ENCODE measurements at regions not wholly inside any gene's neighbourhood (a gene's known extent, or its start where the extent isn't known, plus 50 kb on each side); places are given as distances from the start of the nearest gene placed in this dataset.

- DNase-seq (ENCODE audit: low spot score), result no peak
These were observed 60.3 kb upstream of the GREM2 start for GRCh38 chr1:240672132-240672811.

- DNase-seq (ENCODE audit: low spot score), result no peak
These were observed 55.4 kb upstream of the GREM2 start for GRCh38 chr1:240667351-240667750.

DNA sequence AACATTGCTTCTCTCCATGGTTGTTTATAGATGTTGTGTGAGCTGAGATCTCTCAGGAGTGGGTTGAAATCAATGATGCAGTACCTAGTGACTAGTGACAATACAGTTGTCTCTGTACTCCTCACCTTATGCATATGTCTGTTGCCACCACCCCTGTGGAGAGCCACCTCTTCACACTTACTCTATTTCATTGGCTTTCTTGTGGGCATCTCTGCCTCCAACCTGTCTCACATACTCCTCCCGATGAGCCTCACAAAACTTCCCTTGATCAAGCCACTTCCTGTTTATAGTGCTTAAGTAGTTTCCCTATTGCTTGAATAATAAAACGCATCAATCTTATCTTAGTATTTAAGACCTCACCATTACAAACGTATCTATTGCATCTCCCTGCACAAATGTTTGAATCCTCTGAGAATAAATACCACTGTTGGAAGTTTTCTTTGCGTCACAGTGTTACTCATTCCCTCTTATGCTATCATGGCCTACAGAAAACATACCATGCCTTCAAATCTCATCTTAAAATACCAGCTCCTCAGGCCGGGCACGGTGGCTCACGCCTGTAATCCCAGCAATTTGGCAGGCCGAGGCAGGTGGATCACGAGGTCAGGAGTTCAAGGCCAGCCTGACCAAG lies 54.7 kb upstream of the GREM2 start:
- no peak for DNase-seq (ENCODE audit: low spot score)

DNA sequence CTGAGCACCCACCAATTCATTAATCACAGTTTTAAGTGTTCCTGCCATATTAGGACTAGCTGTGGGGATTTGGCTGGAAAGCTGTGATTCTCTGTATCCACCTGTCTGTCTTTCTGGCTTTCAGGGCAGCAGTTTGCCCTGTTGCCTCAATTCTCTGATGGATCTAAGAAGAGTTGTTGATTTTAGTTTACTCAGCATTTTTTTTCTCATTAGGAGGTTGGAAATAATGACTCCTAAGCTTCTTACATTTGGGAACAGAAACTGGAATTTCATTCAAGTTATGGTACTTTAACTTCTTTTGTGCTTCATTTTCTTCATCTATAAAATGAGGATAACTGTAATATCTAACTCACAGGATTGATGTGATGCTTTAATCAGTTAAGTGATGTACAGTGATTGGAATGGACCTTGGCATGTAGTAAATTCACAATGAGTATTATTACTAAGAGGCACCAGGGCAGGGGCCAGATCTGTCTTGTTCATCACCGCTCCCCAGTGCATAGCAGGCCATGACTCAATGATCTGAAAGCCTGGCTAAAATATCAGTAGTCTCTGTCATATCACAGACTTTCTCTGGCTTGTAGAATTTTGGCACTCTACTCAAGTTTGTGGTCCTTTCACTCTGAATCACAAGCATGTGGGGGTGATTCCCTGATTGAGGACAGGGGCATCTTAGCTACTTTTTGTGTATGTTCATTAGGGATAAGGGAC lies 51.4 kb upstream of the GREM2 start:
- no peak for DNase-seq (ENCODE audit: low spot score)
